K562 (cell line): ENCODE measurements at regions not wholly inside any gene's neighbourhood (a gene's known extent, or its start where the extent isn't known, plus 50 kb on each side); places are given as distances from the start of the nearest gene placed in this dataset.

ENCODE experiments used
- ATAC-seq: fragments of 200-7000 bp; cut with Tn5 transposase; 3 replicates; pipeline ENCODE4 v1.9.1; 2020; ENCODE audit warnings: moderate library complexity
- BruUV-seq: library from RNA; stranded (reverse); fragments of 400-500 nt; replicated peaks from 2 replicates; lab custom pipeline; 2021; lab: Mats Ljungman, UMichigan
- CTCF ChIA-PET: fragments of 300-600 bp; formaldehyde crosslinking; extraction: SDS; loops from one replicate; lab custom pipeline; 2021; ENCODE audit warnings: low intra/inter-chr PET ratio; lab: Yijun Ruan, JAX
- POLR2A ChIA-PET: fragments of 300-600, 350-650 bp; sonication (Branson Sonifier 250); formaldehyde crosslinking; extraction: SDS; loops from one replicate; lab custom pipeline; 2021; ENCODE audit warnings: antibody characterized with exemption, inconsistent platforms; lab: Yijun Ruan, JAX
- DNase-seq, 4 experiments: peaks; one replicate each; pipeline versions ENCODE4 v3.0.0 to v3.0.0-alpha.2; 2011 to 2018; ENCODE audit warnings: low spot score in 3 of 4, mixed read lengths in 3 of 4; ENCODE audit errors: extremely low read depth in 1 of 4
- FAIRE-seq: peaks from 2 replicates; lab custom pipeline; 2011; peaks lifted over from hg19 to GRCh38; lab: Jason Lieb, UNC
- H2AFZ ChIP-seq: 2 replicates; pipeline ENCODE4 v1.6.0; 2011; ENCODE audit warnings: low read depth, low read length, control low read depth, inconsistent platforms
- H3K27ac ChIP-seq: fragments of 200-600 bp; 3 replicates; pipeline ENCODE4 v1.8.0; 2011; ENCODE audit warnings: low read depth, mild to moderate bottlenecking, control low read depth, inconsistent platforms, low read length, moderate library complexity, mixed read lengths; ENCODE audit errors: extremely low read depth
- H3K27me3 ChIP-seq, 2 experiments: fragments of 300-600 bp in 1 of 2; 2 replicates in 1 of 2; 3 replicates in 1 of 2; pipeline versions ENCODE4 v1.6.0 to v1.8.0; 2011; ENCODE audit warnings: inconsistent platforms in 2 of 2, low read length in 2 of 2, mild to moderate bottlenecking in 1 of 2, mixed read lengths in 1 of 2, moderate library complexity in 1 of 2; ENCODE audit not compliant: control insufficient read depth in 2 of 2, insufficient read depth in 2 of 2
- H3K36me3 ChIP-seq: fragments of 300-600 bp; 3 replicates; pipeline ENCODE4 v1.8.0; 2011; ENCODE audit warnings: mild to moderate bottlenecking, low read length, inconsistent platforms; ENCODE audit not compliant: control insufficient read depth, insufficient read depth
- H3K4me1 ChIP-seq, 2 experiments: fragments of 200-600 bp in 1 of 2; replicated peaks in 1 of 2; 2 replicates in 1 of 2; 3 replicates in 1 of 2; pipeline versions ENCODE4 v1.5.1 to v1.8.0; 2011; ENCODE audit warnings: inconsistent platforms in 2 of 2, low read length in 2 of 2, mild to moderate bottlenecking in 1 of 2, mixed read lengths in 1 of 2, moderate library complexity in 1 of 2; ENCODE audit not compliant: control insufficient read depth in 2 of 2, insufficient read depth in 2 of 2
- H3K4me2 ChIP-seq: 2 replicates; pipeline ENCODE4 v1.6.1; 2011; ENCODE audit warnings: low read length, control low read depth, inconsistent platforms, mixed read lengths; ENCODE audit not compliant: insufficient read depth
- H3K4me3 ChIP-seq: fragments of 200-600 bp; sonication (generic), shearing (Covaris generic); 2 replicates; pipeline ENCODE4 v1.5.1; 2016; ENCODE audit warnings: control low read depth, inconsistent platforms
- H3K79me2 ChIP-seq: fragments of 200-600 bp; 3 replicates; pipeline ENCODE4 v1.8.0; 2011; ENCODE audit warnings: low read length, inconsistent platforms; ENCODE audit not compliant: control insufficient read depth, insufficient read depth
- H3K9ac ChIP-seq, 2 experiments: 2 replicates each; pipeline versions ENCODE4 v1.6.0 to v1.6.1; 2011; ENCODE audit warnings: low read depth in 2 of 2, low read length in 2 of 2, control low read depth in 1 of 2, inconsistent platforms in 1 of 2, mild to moderate bottlenecking in 1 of 2, mixed read lengths in 1 of 2; ENCODE audit not compliant: insufficient read depth in 1 of 2
- H3K9me1 ChIP-seq: one replicate; pipeline ENCODE4 v1.6.0; 2011; ENCODE audit warnings: inconsistent platforms, mild to moderate bottlenecking, low read length, moderate library complexity; ENCODE audit not compliant: control insufficient read depth, insufficient read depth
- H3K9me3 ChIP-seq: replicated peaks from 2 replicates; pipeline ENCODE4 v1.5.1; 2011; ENCODE audit warnings: low read depth, low read length, inconsistent platforms; ENCODE audit not compliant: control insufficient read depth, insufficient read depth
- H4K20me1 ChIP-seq: replicated peaks from 2 replicates; pipeline ENCODE4 v1.6.1; 2011; ENCODE audit warnings: low read length, inconsistent platforms, mixed read lengths; ENCODE audit not compliant: control insufficient read depth, insufficient read depth
- BCL6 ChIP-seq: fragments of 250-450 bp; sonication (Bioruptor Pico); IDR thresholded peaks from 2 replicates; pipeline ENCODE4 v1.4.0; 2020
- CREBBP ChIP-seq: IDR thresholded peaks from one replicate; pipeline ENCODE4 v1.6.1; 2012; ENCODE audit warnings: low read depth, mild to moderate bottlenecking, control low read depth, inconsistent platforms, low read length
- DMBX1 ChIP-seq: fragments of 250-450 bp; sonication (Bioruptor Pico); IDR thresholded peaks from 2 replicates; pipeline ENCODE4 v1.8.0; 2022; ENCODE audit warnings: inconsistent platforms, mild to moderate bottlenecking, moderate library complexity, borderline replicate concordance
- MECOM ChIP-seq: fragments of 250-450 bp; sonication (Bioruptor Pico); IDR thresholded peaks from 2 replicates; pipeline ENCODE4 v1.8.0; 2022; ENCODE audit warnings: inconsistent platforms
- RBFOX2 ChIP-seq: fragments of 200-400 bp; formaldehyde crosslinking; IDR thresholded peaks from 2 replicates; pipeline ENCODE4 v1.6.1; 2017; ENCODE audit warnings: low read depth, mild to moderate bottlenecking, low read length, moderate library complexity
- SRSF9 ChIP-seq: fragments of 200-400 bp; formaldehyde crosslinking; IDR thresholded peaks from 2 replicates; pipeline ENCODE4 v1.6.1; 2017; ENCODE audit warnings: low read depth, low read length, borderline replicate concordance
- ZKSCAN3 ChIP-seq: fragments of 250-450 bp; sonication (Bioruptor Pico); IDR thresholded peaks from 2 replicates; pipeline ENCODE4 v1.4.0; 2020
- ZNF133 ChIP-seq: fragments of 250-450 bp; sonication (Bioruptor Pico); IDR thresholded peaks from 2 replicates; pipeline ENCODE4 v1.4.0; 2020; ENCODE audit warnings: mild to moderate bottlenecking
- ZNF224 ChIP-seq: sonication (generic); formaldehyde crosslinking; IDR thresholded peaks from 2 replicates; pipeline ENCODE4 v1.8.0; 2022; ENCODE audit warnings: mild to moderate bottlenecking, missing genetic modification reagents
- ZNF75A ChIP-seq: fragments of 450-650 bp; formaldehyde crosslinking; IDR thresholded peaks from 2 replicates; pipeline ENCODE4 v1.4.0; 2020; ENCODE audit warnings: mild to moderate bottlenecking
- ZNF76 ChIP-seq: fragments of 250-450 bp; sonication (Bioruptor Pico); IDR thresholded peaks from 2 replicates; pipeline ENCODE4 v1.4.0; 2020; ENCODE audit warnings: mild to moderate bottlenecking, moderate library complexity, borderline replicate concordance
- WGBS: fragments of 100-300 bp; shearing (Covaris generic); methylation state at CpG from one replicate; pipeline ENCODE4 v1.1.6; 2016; ENCODE audit warnings: low coverage, mixed read lengths; ENCODE audit not compliant: insufficient coverage; ENCODE audit errors: missing lambda C conversion rate; 5-methylcytosine and 5-hydroxymethylcytosine counted together
- in situ Hi-C: fragments of 300-500 bp; cut with MboI; formaldehyde crosslinking; loops from 4 replicates; pipeline ENCODE4 v1.15.0; 2018; ENCODE audit warnings: inconsistent platforms, mixed read lengths
- intact Hi-C: fragments of 100-400 bp; cut with micrococcal nuclease; formaldehyde crosslinking; loops from 2 replicates; pipeline ENCODE4 v1.14.2; 2022
- TF ChIP-seq, protein P1 (sequence below): fragments of 250-450 bp; sonication (Bioruptor Pico); IDR thresholded peaks from 2 replicates; pipeline ENCODE4 v1.5.0; 2020; ENCODE audit warnings: mild to moderate bottlenecking
- TF ChIP-seq, protein P2 (sequence below): IDR thresholded peaks from 2 replicates; pipeline ENCODE4 v1.6.1; 2011; ENCODE audit warnings: borderline replicate concordance, low read depth, mild to moderate bottlenecking, moderate library complexity, low read length; ENCODE audit not compliant: insufficient read depth, poor library complexity, severe bottlenecking
- TF ChIP-seq, protein P3 (sequence below): fragments of 450-650 bp; IDR thresholded peaks from 2 replicates; pipeline ENCODE4 v1.6.1; 2016; ENCODE audit warnings: mild to moderate bottlenecking

DNA sequence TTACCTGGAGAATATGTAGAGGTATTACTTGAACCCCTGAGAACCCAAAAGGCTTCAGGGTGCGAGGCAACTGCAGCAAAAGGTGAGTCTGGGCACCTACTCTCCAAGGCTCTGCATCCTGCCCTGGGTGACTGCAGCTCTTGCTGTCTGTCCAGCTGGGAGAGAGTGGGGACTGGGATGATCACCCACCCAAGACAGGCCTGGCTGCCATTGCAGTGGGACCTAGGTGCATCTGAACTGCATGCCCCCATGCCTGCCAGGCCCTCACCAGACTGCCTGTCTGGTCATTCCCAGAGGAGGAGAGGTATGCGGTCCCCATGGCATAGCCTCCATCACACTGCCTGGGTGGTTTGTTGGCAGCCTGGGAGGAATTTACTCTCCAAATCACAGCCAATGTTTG, 563.9 kb downstream of the TFAP2A start:
- Histone ChIP-seq H3K79me2 (no peaks in the 10 kb centered on the region), H4K20me1 (no peaks in the 10 kb centered on the region), H3K27ac (no peak overlapping the region), H3K4me2 (no peak overlapping the region), H2AFZ (no peak overlapping the region), H3K9me1 (no peaks in the 10 kb centered on the region), H3K9me3 (peaks cover 7% of the 10 kb centered on the region; the same call in 1 of the 2 replicates), H3K9ac (no peak overlapping the region), H3K27me3 (no peaks in the 10 kb centered on the region; a peak in 1 of 5 replicates), H3K36me3 (no peaks in the 10 kb centered on the region), H3K4me3 (no peak overlapping the region), H3K4me1 (no peaks in the 10 kb centered on the region)
- no peak for FAIRE-seq
- no TSS peak for BruUV-seq
- no peak for ATAC-seq
- TF ChIP-seq ZNF133 (CRISPR knock-in tag) (no peak), BCL6 (CRISPR knock-in tag) (no peak), ZKSCAN3 (CRISPR knock-in tag) (no peak), SRSF9 (no peak), ZNF75A (no peak), ZNF76 (CRISPR knock-in tag) (no peak), CREBBP (no peak), DMBX1 (no peak), RBFOX2 (no peak), MECOM (CRISPR knock-in tag) (no peak), ZNF224 (CRISPR knock-in tag) (no peak)
- TF ChIP-seq, protein P1, sequence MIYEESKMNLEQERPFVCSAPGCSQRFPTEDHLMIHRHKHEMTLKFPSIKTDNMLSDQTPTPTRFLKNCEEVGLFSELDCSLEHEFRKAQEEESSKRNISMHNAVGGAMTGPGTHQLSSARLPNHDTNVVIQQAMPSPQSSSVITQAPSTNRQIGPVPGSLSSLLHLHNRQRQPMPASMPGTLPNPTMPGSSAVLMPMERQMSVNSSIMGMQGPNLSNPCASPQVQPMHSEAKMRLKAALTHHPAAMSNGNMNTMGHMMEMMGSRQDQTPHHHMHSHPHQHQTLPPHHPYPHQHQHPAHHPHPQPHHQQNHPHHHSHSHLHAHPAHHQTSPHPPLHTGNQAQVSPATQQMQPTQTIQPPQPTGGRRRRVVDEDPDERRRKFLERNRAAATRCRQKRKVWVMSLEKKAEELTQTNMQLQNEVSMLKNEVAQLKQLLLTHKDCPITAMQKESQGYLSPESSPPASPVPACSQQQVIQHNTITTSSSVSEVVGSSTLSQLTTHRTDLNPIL, result no peak
- TF ChIP-seq, protein P2, sequence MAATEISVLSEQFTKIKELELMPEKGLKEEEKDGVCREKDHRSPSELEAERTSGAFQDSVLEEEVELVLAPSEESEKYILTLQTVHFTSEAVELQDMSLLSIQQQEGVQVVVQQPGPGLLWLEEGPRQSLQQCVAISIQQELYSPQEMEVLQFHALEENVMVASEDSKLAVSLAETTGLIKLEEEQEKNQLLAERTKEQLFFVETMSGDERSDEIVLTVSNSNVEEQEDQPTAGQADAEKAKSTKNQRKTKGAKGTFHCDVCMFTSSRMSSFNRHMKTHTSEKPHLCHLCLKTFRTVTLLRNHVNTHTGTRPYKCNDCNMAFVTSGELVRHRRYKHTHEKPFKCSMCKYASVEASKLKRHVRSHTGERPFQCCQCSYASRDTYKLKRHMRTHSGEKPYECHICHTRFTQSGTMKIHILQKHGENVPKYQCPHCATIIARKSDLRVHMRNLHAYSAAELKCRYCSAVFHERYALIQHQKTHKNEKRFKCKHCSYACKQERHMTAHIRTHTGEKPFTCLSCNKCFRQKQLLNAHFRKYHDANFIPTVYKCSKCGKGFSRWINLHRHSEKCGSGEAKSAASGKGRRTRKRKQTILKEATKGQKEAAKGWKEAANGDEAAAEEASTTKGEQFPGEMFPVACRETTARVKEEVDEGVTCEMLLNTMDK, result no peak
- TF ChIP-seq, protein P3, sequence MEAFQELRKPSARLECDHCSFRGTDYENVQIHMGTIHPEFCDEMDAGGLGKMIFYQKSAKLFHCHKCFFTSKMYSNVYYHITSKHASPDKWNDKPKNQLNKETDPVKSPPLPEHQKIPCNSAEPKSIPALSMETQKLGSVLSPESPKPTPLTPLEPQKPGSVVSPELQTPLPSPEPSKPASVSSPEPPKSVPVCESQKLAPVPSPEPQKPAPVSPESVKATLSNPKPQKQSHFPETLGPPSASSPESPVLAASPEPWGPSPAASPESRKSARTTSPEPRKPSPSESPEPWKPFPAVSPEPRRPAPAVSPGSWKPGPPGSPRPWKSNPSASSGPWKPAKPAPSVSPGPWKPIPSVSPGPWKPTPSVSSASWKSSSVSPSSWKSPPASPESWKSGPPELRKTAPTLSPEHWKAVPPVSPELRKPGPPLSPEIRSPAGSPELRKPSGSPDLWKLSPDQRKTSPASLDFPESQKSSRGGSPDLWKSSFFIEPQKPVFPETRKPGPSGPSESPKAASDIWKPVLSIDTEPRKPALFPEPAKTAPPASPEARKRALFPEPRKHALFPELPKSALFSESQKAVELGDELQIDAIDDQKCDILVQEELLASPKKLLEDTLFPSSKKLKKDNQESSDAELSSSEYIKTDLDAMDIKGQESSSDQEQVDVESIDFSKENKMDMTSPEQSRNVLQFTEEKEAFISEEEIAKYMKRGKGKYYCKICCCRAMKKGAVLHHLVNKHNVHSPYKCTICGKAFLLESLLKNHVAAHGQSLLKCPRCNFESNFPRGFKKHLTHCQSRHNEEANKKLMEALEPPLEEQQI, result no peak
- ChIA-PET CTCF (no interaction called here), POLR2A (no interaction called here)
- DNase-seq, result no peak
- in situ Hi-C loops (no loop called here), intact Hi-C loops (no loop called here)
- 33% methylated on average over 2 of the region's 2 CpGs for WGBS
